ENCODE measurements at regions not wholly inside any gene's neighbourhood (a gene's known extent, or its start where the extent isn't known, plus 50 kb on each side); places are given as distances from the start of the nearest gene placed in this dataset.

DNA sequence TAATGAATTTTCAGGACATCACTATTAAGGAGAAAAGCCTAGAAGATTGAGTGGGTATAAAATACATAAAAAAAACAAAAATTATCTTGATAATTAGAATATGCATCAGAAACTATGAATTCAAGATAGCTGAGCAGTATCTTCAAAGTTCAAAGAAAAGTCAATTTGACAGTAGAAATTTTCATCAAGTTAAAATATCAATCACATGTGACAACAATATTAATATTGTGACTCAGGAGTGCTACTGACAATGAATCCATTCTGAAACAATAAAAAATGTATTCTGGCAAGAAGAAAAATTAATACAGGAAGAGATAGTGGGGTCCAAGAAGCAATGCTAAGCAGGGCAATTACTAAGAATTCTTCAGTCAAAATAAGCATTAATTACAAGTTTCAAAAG is 151.9 kb upstream of the GLRA2 start:
- no peak overlapping the region for H4K8ac ChIP-seq (ENCODE audit: low read depth in 2 of 2, low read length in 2 of 2)
- no peak overlapping the region for H4K5ac ChIP-seq (ENCODE audit: low read depth, low read length)
- H3K79me1 ChIP-seq (ENCODE audit: low read depth in 1 of 2, low read length in 2 of 2) = no peaks in the 10 kb centered on the region
- no peak overlapping the region for H3K56ac ChIP-seq (ENCODE audit: extremely low read depth, insufficient read depth, low read length)
- H2AFZ ChIP-seq (replicated peaks; ENCODE audit: low read length, poor library complexity) = no peak overlapping the region
- H3K4me3 ChIP-seq (ENCODE audit: insufficient read depth, low read depth, low read length) = no peak overlapping the region
- H3K36me3 ChIP-seq (ENCODE audit: control insufficient read depth, insufficient read depth, low read length) = no peaks in the 10 kb centered on the region
- no peak for TF ChIP-seq MAZ (IDR thresholded peaks at IDR 0.05; ENCODE audit: borderline replicate concordance, low read depth, low read length)
- no peak for TF ChIP-seq RFX5 (IDR thresholded peaks at IDR 0.05; ENCODE audit: low read depth, low read length)
- H4K20me1 ChIP-seq (ENCODE audit: insufficient read depth, low read length) = no peaks in the 10 kb centered on the region
- no peak overlapping the region for H3K4ac ChIP-seq (ENCODE audit: low read depth, low read length)
- CTCF ChIA-PET = no interaction called here
- dilution Hi-C loops (cut with HindIII; ENCODE audit: low sequenced_read_pairs, unreplicated experiment) (no loop called here), intact Hi-C loops (cut with micrococcal nuclease) (no loop called here), in situ Hi-C loops (cut with MboI; ENCODE audit: low sequenced_read_pairs) (no loop called here)
- H2BK5ac ChIP-seq (ENCODE audit: low read depth, low read length, poor library complexity, severe bottlenecking) = no peak overlapping the region
- POLR2A ChIA-PET (ENCODE audit: unreplicated experiment) = no interaction called here
- H3K9me3 ChIP-seq (ENCODE audit: control insufficient read depth, insufficient read depth, low read length) = no peaks in the 10 kb centered on the region
- no peak overlapping the region for H2AK5ac ChIP-seq (ENCODE audit: low read depth, low read length)
- H3K23ac ChIP-seq (ENCODE audit: low read depth, low read length) = no peak overlapping the region
- H3K14ac ChIP-seq (replicated peaks; ENCODE audit: low read depth, low read length) = no peak overlapping the region
- ATAC-seq (ENCODE audit: low read depth) = no peak
- no peaks in the 10 kb centered on the region for H3K9me1 ChIP-seq (ENCODE audit: insufficient read depth, low read length)
- no peak overlapping the region for H3K18ac ChIP-seq (ENCODE audit: low read depth, low read length)
- no peak overlapping the region for H3K9ac ChIP-seq (ENCODE audit: low read depth, low read length)
- H4K91ac ChIP-seq (ENCODE audit: insufficient read depth, low read depth, low read length) = no peak overlapping the region
- no peak overlapping the region for H3K4me2 ChIP-seq (ENCODE audit: low read depth, low read length)
- no peaks in the 10 kb centered on the region for H3K27me3 ChIP-seq (ENCODE audit: control insufficient read depth, insufficient read depth, low read length)
- H3K27ac ChIP-seq (ENCODE audit: insufficient read depth, low read length) = no peak overlapping the region
- H2BK20ac ChIP-seq (ENCODE audit: low read depth, low read length) = no peak overlapping the region
- H2AK9ac ChIP-seq (replicated peaks; ENCODE audit: low read depth, low read length, poor library complexity) = no peak overlapping the region
- no peak overlapping the region for H2BK15ac ChIP-seq (ENCODE audit: low read depth, low read length)
- BruUV-seq (replicated peaks) = no TSS peak
- no peak overlapping the region for H2BK120ac ChIP-seq (ENCODE audit: low read depth, low read length)
- H3K4me1 ChIP-seq (ENCODE audit: control insufficient read depth, insufficient read depth, low read length) = no peaks in the 10 kb centered on the region
- DNase-seq = no peak
